HCT116 (cell line): ENCODE measurements at regions not wholly inside any gene's neighbourhood (a gene's known extent, or its start where the extent isn't known, plus 50 kb on each side); places are given as distances from the start of the nearest gene placed in this dataset.
A peak's percentile ranks its signal among the peaks of the same experiment; 100 is the strongest.

ENCODE experiments used
- ATAC-seq: fragments of 200-7000 bp; cut with Tn5 transposase; 2 replicates; pipeline ENCODE4 v1.9.1; 2020; ENCODE audit warnings: mild to moderate bottlenecking, moderate library complexity
- BruUV-seq: library from RNA; stranded (reverse); fragments of 400-500 nt; replicated peaks from 2 replicates; lab custom pipeline; 2021; lab: Mats Ljungman, UMichigan
- CTCF ChIA-PET: fragments of 300-600 bp; sonication (Branson Sonifier 250); formaldehyde crosslinking; loops from one replicate; lab custom pipeline; 2021; ENCODE audit warnings: antibody characterized with exemption; lab: Charles Lee
- POLR2A ChIA-PET: fragments of 300-600, 350-600 bp; sonication (Branson Sonifier 250); formaldehyde crosslinking; loops from one replicate; lab custom pipeline; 2021; ENCODE audit warnings: antibody characterized with exemption; lab: Charles Lee
- RAD21 ChIA-PET, 2 experiments: fragments of 300-600 bp; sonication (Branson Sonifier 250); formaldehyde crosslinking; loops; one replicate each; lab custom pipeline; 2023; ENCODE audit warnings: low total read pairs in 2 of 2; ENCODE audit not compliant: uncharacterized antibody in 2 of 2, unreplicated experiment in 2 of 2, low non-redundant PET in 1 of 2; lab: Charles Lee
- DNase-seq: peaks from one replicate; pipeline ENCODE4 v3.0.0-alpha.2; 2010; ENCODE audit warnings: low read depth, low spot score
- H2AFZ ChIP-seq: fragments of 200-600 bp; shearing (Covaris generic), sonication (generic); 2 replicates; pipeline ENCODE4 v1.6.1; 2017; ENCODE audit warnings: low read depth, mixed run types, mixed read lengths, antibody characterized with exemption, low read length; ENCODE audit not compliant: poor library complexity, severe bottlenecking
- H3K27ac ChIP-seq: 2 replicates; pipeline ENCODE4 v1.5.1; 2012; ENCODE audit warnings: low read depth, low read length
- H3K27me3 ChIP-seq: fragments of 200-600 bp; sonication (generic); 2 replicates; pipeline ENCODE4 v1.6.1; 2016; ENCODE audit warnings: mixed run types, low read length, mixed read lengths; ENCODE audit not compliant: insufficient read depth
- H3K36me3 ChIP-seq, 2 experiments: fragments of 200-500 bp in 1 of 2; fragments of 200-600 bp in 1 of 2; sonication (Bioruptor generic) in 1 of 2; sonication (generic) in 1 of 2; 2 replicates each; pipeline versions ENCODE4 v1.5.1 to v1.6.1; 2014 to 2016; ENCODE audit warnings: low read length in 2 of 2, inconsistent platforms in 1 of 2, mixed read lengths in 1 of 2, mixed run types in 1 of 2; ENCODE audit not compliant: insufficient read depth in 2 of 2, control insufficient read depth in 1 of 2
- H3K4me1 ChIP-seq, 2 experiments: fragments of 200-600 bp in 1 of 2; sonication (generic) in 1 of 2; 2 replicates each; pipeline versions ENCODE4 v1.5.1 to v1.6.1; 2012 to 2017; ENCODE audit warnings: low read length in 2 of 2, inconsistent platforms in 1 of 2, mild to moderate bottlenecking in 1 of 2, mixed read lengths in 1 of 2, mixed run types in 1 of 2, moderate library complexity in 1 of 2; ENCODE audit not compliant: insufficient read depth in 2 of 2, control insufficient read depth in 1 of 2
- H3K4me2 ChIP-seq: fragments of 200-600 bp; sonication (generic); 2 replicates; pipeline ENCODE4 v1.6.1; 2017; ENCODE audit warnings: mixed run types, low read length, mixed read lengths
- H3K4me3 ChIP-seq, 2 experiments: fragments of 200-600 bp in 1 of 2; sonication (generic) in 1 of 2; replicated peaks in 1 of 2; 2 replicates each; pipeline ENCODE4 v1.5.1; 2011 to 2016; ENCODE audit warnings: low read length in 2 of 2, control low read depth in 1 of 2, low read depth in 1 of 2, mild to moderate bottlenecking in 1 of 2, mixed read lengths in 1 of 2, mixed run types in 1 of 2
- H3K79me2 ChIP-seq: fragments of 200-600 bp; sonication (generic); 2 replicates; pipeline ENCODE4 v1.6.1; 2017; ENCODE audit warnings: mild to moderate bottlenecking, mixed run types, low read length, moderate library complexity, mixed read lengths; ENCODE audit not compliant: insufficient read depth
- H3K9ac ChIP-seq: fragments of 200-600 bp; sonication (generic); 2 replicates; pipeline ENCODE4 v1.6.1; 2016; ENCODE audit warnings: low read length, mixed read lengths
- H3K9me2 ChIP-seq: fragments of 200-600 bp; sonication (generic), shearing (Covaris generic); 2 replicates; pipeline ENCODE4 v1.6.1; 2017; ENCODE audit warnings: mixed run types, mild to moderate bottlenecking, moderate library complexity; ENCODE audit not compliant: insufficient read depth
- H3K9me3 ChIP-seq, 2 experiments: fragments of 200-500 bp in 1 of 2; fragments of 200-600 bp in 1 of 2; sonication (Bioruptor generic) in 1 of 2; sonication (generic) in 1 of 2; 2 replicates each; pipeline ENCODE4 v1.6.1; 2014 to 2017; ENCODE audit warnings: low read length in 2 of 2, mixed read lengths in 2 of 2, inconsistent platforms in 1 of 2, low read depth in 1 of 2, mild to moderate bottlenecking in 1 of 2, mixed run types in 1 of 2, moderate library complexity in 1 of 2; ENCODE audit not compliant: control insufficient read depth in 1 of 2, insufficient read depth in 1 of 2
- H4K20me1 ChIP-seq: fragments of 200-600 bp; sonication (generic), shearing (Covaris generic); 2 replicates; pipeline ENCODE4 v1.6.1; 2017; ENCODE audit warnings: mixed run types, mild to moderate bottlenecking, moderate library complexity; ENCODE audit not compliant: insufficient read depth
- EZH2 ChIP-seq: fragments of 200-600 bp; sonication (generic); IDR thresholded peaks from 2 replicates; pipeline ENCODE4 v1.6.1; 2017; ENCODE audit warnings: antibody characterized with exemption, mixed run types
- FOSL1 ChIP-seq: IDR thresholded peaks from 2 replicates; pipeline ENCODE4 v1.6.1; 2012; ENCODE audit warnings: low read depth
- JUND ChIP-seq: IDR thresholded peaks from 2 replicates; pipeline ENCODE4 v1.6.1; 2012
- MAX ChIP-seq: IDR thresholded peaks from 2 replicates; pipeline ENCODE4 v1.6.1; 2012
- SP1 ChIP-seq: IDR thresholded peaks from 2 replicates; pipeline ENCODE4 v1.6.1; 2012; ENCODE audit warnings: low read depth
- SRF ChIP-seq: IDR thresholded peaks from 2 replicates; pipeline ENCODE4 v1.6.1; 2012; ENCODE audit warnings: low read depth
- ZFX ChIP-seq: fragments of 450-650 bp; IDR thresholded peaks from 2 replicates; pipeline ENCODE4 v1.6.1; 2017
- ZNF274 ChIP-seq: fragments of 200-500 bp; sonication (Bioruptor generic); IDR thresholded peaks from 2 replicates; pipeline ENCODE4 v1.6.1; 2014; ENCODE audit warnings: mild to moderate bottlenecking, low read depth, low read length, inconsistent platforms
- intact Hi-C: fragments of 100-400 bp; cut with micrococcal nuclease; formaldehyde crosslinking; loops from 2 replicates; pipeline ENCODE4 v1.10.0; 2022
- TF ChIP-seq, protein P1 (sequence below): IDR thresholded peaks from 2 replicates; pipeline ENCODE4 v1.6.1; 2012

DNA sequence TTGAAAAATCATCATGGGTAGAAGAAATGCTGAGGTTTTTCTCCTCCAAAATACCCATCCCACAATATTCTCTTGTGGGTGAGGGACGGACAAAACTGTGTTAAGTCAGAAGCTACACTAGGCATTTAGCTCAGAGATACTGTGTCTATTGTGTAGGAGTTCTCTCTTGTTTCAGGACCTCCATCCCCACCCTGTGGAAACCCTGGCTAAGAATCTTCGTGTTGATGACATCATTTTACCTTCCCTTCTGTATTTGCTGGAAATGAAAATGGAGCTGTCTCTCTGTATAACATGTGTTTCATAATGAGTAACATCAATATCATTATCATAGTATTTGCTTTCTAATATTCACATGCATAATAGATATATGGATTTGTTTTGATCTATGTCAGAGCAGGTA lies 1193.0 kb upstream of the CITED2 start:
- Histone ChIP-seq H3K9me2 (no peaks in the 10 kb centered on the region), H3K4me3 (no peak overlapping the region), H3K9ac (no peak overlapping the region), H3K36me3 (no peaks in the 10 kb centered on the region), H3K4me2 (no peak overlapping the region), H3K27ac (no peak overlapping the region), H3K9me3 (no peaks in the 10 kb centered on the region), H2AFZ (no peak overlapping the region), H3K27me3 (no peaks in the 10 kb centered on the region), H3K79me2 (no peaks in the 10 kb centered on the region), H4K20me1 (no peaks in the 10 kb centered on the region), H3K4me1 (peaks cover 5 to 9% of the 10 kb centered on the region in 2 experiments; a peak in 3 of 4 replicates)
- intact Hi-C loops: no loop called here
- no peak for TF ChIP-seq FOSL1
- no peak for TF ChIP-seq SRF
- TF ChIP-seq EZH2: no peak
- no peak for TF ChIP-seq SP1
- no peak for TF ChIP-seq MAX
- TF ChIP-seq JUND: no peak
- TF ChIP-seq ZFX: no peak
- ChIA-PET POLR2A (no interaction called here), RAD21 (no interaction called here), CTCF (no interaction called here)
- no TSS peak for BruUV-seq
- DNase-seq: no peak
- no peak for ATAC-seq

- ChIA-PET RAD21 (no interaction called here), CTCF (no interaction called here), POLR2A (no interaction called here)
- Histone ChIP-seq H3K4me1 (peaks cover 5 to 9% of the 10 kb centered on the region in 2 experiments; a peak in 3 of 4 replicates), H3K4me2 (no peak overlapping the region; the same call in 1 of the 2 replicates), H2AFZ (peak overlapping the region; percentile 87), H3K9ac (no peak overlapping the region), H3K4me3 (no peak overlapping the region), H3K36me3 (no peaks in the 10 kb centered on the region), H3K9me3 (no peaks in the 10 kb centered on the region), H3K27ac (no peak overlapping the region), H3K9me2 (no peaks in the 10 kb centered on the region), H3K27me3 (no peaks in the 10 kb centered on the region)
- intact Hi-C loops: no loop called here
- BruUV-seq: no TSS peak
- no peak for DNase-seq
- ATAC-seq: no peak
- TF ChIP-seq, protein P1, sequence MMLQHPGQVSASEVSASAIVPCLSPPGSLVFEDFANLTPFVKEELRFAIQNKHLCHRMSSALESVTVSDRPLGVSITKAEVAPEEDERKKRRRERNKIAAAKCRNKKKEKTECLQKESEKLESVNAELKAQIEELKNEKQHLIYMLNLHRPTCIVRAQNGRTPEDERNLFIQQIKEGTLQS: no peak
- TF ChIP-seq SRF (no peak), JUND (peak; percentile 29; the same call in 1 of the 2 replicates), FOSL1 (no peak), ZNF274 (no peak), MAX (no peak)
- TF ChIP-seq, all 23 proteins: peak for 1
- Histone ChIP-seq H3K79me2 (no peaks in the 10 kb centered on the region), H4K20me1 (no peaks in the 10 kb centered on the region)
Measured at GRCh38 chr6:140566781-140567277, 1192.4 kb upstream of the CITED2 start.
